K562 (cell line): ENCODE measurements at regions not wholly inside any gene's neighbourhood (a gene's known extent, or its start where the extent isn't known, plus 50 kb on each side); places are given as distances from the start of the nearest gene placed in this dataset.
"Not testable (repeated sequence)": the region's sequence is repeated elsewhere in the genome, so short reads cannot be mapped to it uniquely, and the experiment has no call there.

ENCODE experiments used
- BHLHE40 ChIP-seq: IDR thresholded peaks from 2 replicates; pipeline ENCODE4 v1.6.1; 2011; ENCODE audit warnings: low read length, improper control_type of control experiment
- GATA2 ChIP-seq: sonication (generic); formaldehyde crosslinking; IDR thresholded peaks from 2 replicates; pipeline ENCODE4 v1.4.0; 2020; ENCODE audit warnings: mild to moderate bottlenecking, missing genetic modification reagents
- GATAD2A ChIP-seq: fragments of 450-650 bp; IDR thresholded peaks from 2 replicates; pipeline ENCODE4 v1.6.1; 2017
- POLR2AphosphoS2 ChIP-seq: IDR thresholded peaks from 2 replicates; pipeline ENCODE4 v1.6.1; 2012; ENCODE audit warnings: low read length, improper control_type of control experiment
- POLR2AphosphoS5 ChIP-seq: IDR thresholded peaks from 2 replicates; pipeline ENCODE4 v1.6.1; 2011; ENCODE audit warnings: mild to moderate bottlenecking, low read depth, low read length, moderate library complexity; ENCODE audit not compliant: control insufficient read depth, insufficient read depth
- RCOR1 ChIP-seq, 2 experiments: IDR thresholded peaks; 2 replicates each; pipeline ENCODE4 v1.6.1; 2012; ENCODE audit warnings: low read depth in 2 of 2, low read length in 2 of 2, borderline replicate concordance in 1 of 2, improper control_type of control experiment in 1 of 2
- ZFP1 ChIP-seq: fragments of 450-650 bp; formaldehyde crosslinking; IDR thresholded peaks from 2 replicates; pipeline ENCODE4 v1.4.0; 2020; ENCODE audit warnings: mild to moderate bottlenecking, mixed read lengths
- ZNF431 ChIP-seq: sonication (generic); formaldehyde crosslinking; IDR thresholded peaks from 2 replicates; pipeline ENCODE4 v1.8.0; 2022; ENCODE audit warnings: mild to moderate bottlenecking, missing genetic modification reagents
- TF ChIP-seq, protein P1 (sequence below), 2 experiments: fragments of 450-650 bp; formaldehyde crosslinking in 1 of 2; IDR thresholded peaks; 2 replicates each; pipeline versions ENCODE4 v1.4.0 to v1.6.1; 2014 to 2020; ENCODE audit warnings: mild to moderate bottlenecking in 2 of 2, borderline replicate concordance in 1 of 2, low read depth in 1 of 2
- TF ChIP-seq, protein P2 (sequence below), 3 experiments: IDR thresholded peaks in 2 of 3; conservative IDR thresholded peaks in 1 of 3; 2 replicates each; pipeline ENCODE4 v1.5.1; 2011 to 2012; ENCODE audit warnings: low read length in 3 of 3, mild to moderate bottlenecking in 3 of 3, control low read depth in 2 of 3, improper control_type of control experiment in 1 of 3, inconsistent platforms in 1 of 3, low read depth in 1 of 3, mixed read lengths in 1 of 3, moderate library complexity in 1 of 3; ENCODE audit not compliant: insufficient read depth in 2 of 3

DNA sequence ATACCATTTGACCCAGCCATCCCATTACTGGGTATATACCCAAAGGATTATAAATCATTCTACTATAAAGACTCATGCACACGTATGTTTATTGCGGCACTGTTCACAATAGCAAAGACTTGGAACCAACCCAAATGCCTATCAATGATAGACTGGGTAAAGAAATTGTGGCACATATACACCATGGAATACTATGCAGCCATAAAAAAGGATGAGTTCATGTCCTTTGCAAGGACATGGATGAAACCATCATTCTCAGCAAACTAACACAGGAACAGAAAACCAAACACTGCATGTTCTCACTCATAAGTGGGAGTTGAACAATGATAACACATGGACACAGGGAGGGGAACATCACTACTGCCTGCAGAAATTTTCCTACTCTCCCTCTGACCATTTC lies 90.0 kb downstream of the HLX start:
- not testable (repeated sequence) for TF ChIP-seq POLR2AphosphoS2; ZFP1 (CRISPR knock-in tag); POLR2AphosphoS5; GATA2 (CRISPR knock-in tag); RCOR1 (IDR thresholded peaks at IDR 0.05; ENCODE audit: borderline replicate concordance in 1 of 2, low read depth in 2 of 2, low read length in 2 of 2); ZNF431 (CRISPR knock-in tag); BHLHE40; GATAD2A
- TF ChIP-seq, protein P1, sequence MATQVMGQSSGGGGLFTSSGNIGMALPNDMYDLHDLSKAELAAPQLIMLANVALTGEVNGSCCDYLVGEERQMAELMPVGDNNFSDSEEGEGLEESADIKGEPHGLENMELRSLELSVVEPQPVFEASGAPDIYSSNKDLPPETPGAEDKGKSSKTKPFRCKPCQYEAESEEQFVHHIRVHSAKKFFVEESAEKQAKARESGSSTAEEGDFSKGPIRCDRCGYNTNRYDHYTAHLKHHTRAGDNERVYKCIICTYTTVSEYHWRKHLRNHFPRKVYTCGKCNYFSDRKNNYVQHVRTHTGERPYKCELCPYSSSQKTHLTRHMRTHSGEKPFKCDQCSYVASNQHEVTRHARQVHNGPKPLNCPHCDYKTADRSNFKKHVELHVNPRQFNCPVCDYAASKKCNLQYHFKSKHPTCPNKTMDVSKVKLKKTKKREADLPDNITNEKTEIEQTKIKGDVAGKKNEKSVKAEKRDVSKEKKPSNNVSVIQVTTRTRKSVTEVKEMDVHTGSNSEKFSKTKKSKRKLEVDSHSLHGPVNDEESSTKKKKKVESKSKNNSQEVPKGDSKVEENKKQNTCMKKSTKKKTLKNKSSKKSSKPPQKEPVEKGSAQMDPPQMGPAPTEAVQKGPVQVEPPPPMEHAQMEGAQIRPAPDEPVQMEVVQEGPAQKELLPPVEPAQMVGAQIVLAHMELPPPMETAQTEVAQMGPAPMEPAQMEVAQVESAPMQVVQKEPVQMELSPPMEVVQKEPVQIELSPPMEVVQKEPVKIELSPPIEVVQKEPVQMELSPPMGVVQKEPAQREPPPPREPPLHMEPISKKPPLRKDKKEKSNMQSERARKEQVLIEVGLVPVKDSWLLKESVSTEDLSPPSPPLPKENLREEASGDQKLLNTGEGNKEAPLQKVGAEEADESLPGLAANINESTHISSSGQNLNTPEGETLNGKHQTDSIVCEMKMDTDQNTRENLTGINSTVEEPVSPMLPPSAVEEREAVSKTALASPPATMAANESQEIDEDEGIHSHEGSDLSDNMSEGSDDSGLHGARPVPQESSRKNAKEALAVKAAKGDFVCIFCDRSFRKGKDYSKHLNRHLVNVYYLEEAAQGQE (IDR thresholded peaks at IDR 0.05; ENCODE audit: borderline replicate concordance) = not testable (repeated sequence)
- TF ChIP-seq, protein P1 (CRISPR knock-in tag; IDR thresholded peaks at IDR 0.05; ENCODE audit: low read depth) = not testable (repeated sequence)
- TF ChIP-seq, protein P2, sequence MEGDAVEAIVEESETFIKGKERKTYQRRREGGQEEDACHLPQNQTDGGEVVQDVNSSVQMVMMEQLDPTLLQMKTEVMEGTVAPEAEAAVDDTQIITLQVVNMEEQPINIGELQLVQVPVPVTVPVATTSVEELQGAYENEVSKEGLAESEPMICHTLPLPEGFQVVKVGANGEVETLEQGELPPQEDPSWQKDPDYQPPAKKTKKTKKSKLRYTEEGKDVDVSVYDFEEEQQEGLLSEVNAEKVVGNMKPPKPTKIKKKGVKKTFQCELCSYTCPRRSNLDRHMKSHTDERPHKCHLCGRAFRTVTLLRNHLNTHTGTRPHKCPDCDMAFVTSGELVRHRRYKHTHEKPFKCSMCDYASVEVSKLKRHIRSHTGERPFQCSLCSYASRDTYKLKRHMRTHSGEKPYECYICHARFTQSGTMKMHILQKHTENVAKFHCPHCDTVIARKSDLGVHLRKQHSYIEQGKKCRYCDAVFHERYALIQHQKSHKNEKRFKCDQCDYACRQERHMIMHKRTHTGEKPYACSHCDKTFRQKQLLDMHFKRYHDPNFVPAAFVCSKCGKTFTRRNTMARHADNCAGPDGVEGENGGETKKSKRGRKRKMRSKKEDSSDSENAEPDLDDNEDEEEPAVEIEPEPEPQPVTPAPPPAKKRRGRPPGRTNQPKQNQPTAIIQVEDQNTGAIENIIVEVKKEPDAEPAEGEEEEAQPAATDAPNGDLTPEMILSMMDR (IDR thresholded peaks at IDR 0.05 in 2 of 3, conservative IDR thresholded peaks at IDR 0.05 in 1 of 3; ENCODE audit: insufficient read depth in 2 of 3, low read depth in 1 of 3, low read length in 3 of 3) = not testable (repeated sequence)
